SK-N-SH (cell line): ENCODE measurements at regions not wholly inside any gene's neighbourhood (a gene's known extent, or its start where the extent isn't known, plus 50 kb on each side); places are given as distances from the start of the nearest gene placed in this dataset.

ENCODE experiments used
- CTCF ChIA-PET: fragments of 300-600, 350-600 bp; formaldehyde crosslinking; extraction: SDS; loops from one replicate; lab custom pipeline; 2021; lab: Yijun Ruan, JAX
- POLR2A ChIA-PET: fragments of 350-600 bp; sonication (Branson Sonifier 250); formaldehyde crosslinking; extraction: SDS; loops from one replicate; lab custom pipeline; 2020; ENCODE audit warnings: antibody characterized with exemption, inconsistent platforms; lab: Yijun Ruan, JAX
- DNase-seq: peaks from one replicate; pipeline ENCODE4 v3.0.0; 2012
- H2AFZ ChIP-seq: fragments of 200-600 bp; sonication (generic); 2 replicates; pipeline ENCODE4 v1.8.1; 2016; ENCODE audit warnings: antibody characterized with exemption, mild to moderate bottlenecking, low read depth
- H3F3A ChIP-seq: fragments of 200-600 bp; sonication (generic); replicated peaks from 2 replicates; pipeline ENCODE3; 2016; ENCODE audit warnings: antibody characterized with exemption, mild to moderate bottlenecking; ENCODE audit not compliant: insufficient read depth
- H3K27ac ChIP-seq, 2 experiments: fragments of 200-500 bp in 1 of 2; fragments of 200-600 bp in 1 of 2; sonication (Bioruptor generic) in 1 of 2; sonication (generic), shearing (Covaris generic) in 1 of 2; 2 replicates each; pipeline versions ENCODE4 v1.5.1 to v1.6.1; 2014 to 2016; ENCODE audit warnings: low read depth in 2 of 2, inconsistent platforms in 1 of 2, low read length in 1 of 2, mild to moderate bottlenecking in 1 of 2, mixed read lengths in 1 of 2
- H3K27me3 ChIP-seq: fragments of 200-600 bp; sonication (generic), shearing (Covaris generic); 2 replicates; pipeline ENCODE4 v1.6.1; 2016; ENCODE audit warnings: mixed run types; ENCODE audit not compliant: insufficient read depth
- H3K36me3 ChIP-seq, 2 experiments: fragments of 200-500 bp in 1 of 2; fragments of 200-600 bp in 1 of 2; sonication (Bioruptor generic) in 1 of 2; sonication (generic) in 1 of 2; replicated peaks in 1 of 2; 2 replicates each; pipeline versions ENCODE3 to v1.5.1; 2014 to 2016; ENCODE audit warnings: low read length in 1 of 2, mild to moderate bottlenecking in 1 of 2; ENCODE audit not compliant: insufficient read depth in 2 of 2, control insufficient read depth in 1 of 2
- H3K4me1 ChIP-seq, 2 experiments: fragments of 200-500 bp in 1 of 2; fragments of 200-600 bp in 1 of 2; sonication (Bioruptor generic) in 1 of 2; sonication (generic), shearing (Covaris generic) in 1 of 2; 2 replicates each; pipeline versions ENCODE4 v1.5.1 to v1.6.1; 2014 to 2016; ENCODE audit warnings: low read depth in 1 of 2, low read length in 1 of 2, mixed run types in 1 of 2; ENCODE audit not compliant: insufficient read depth in 2 of 2, control insufficient read depth in 1 of 2
- H3K4me2 ChIP-seq: fragments of 200-600 bp; sonication (generic), shearing (Covaris generic); 2 replicates; pipeline ENCODE4 v1.6.1; 2017; ENCODE audit warnings: mixed run types
- H3K4me3 ChIP-seq, 2 experiments: fragments of 200-500 bp in 1 of 2; fragments of 200-600 bp in 1 of 2; sonication (Bioruptor generic) in 1 of 2; sonication (generic), shearing (Covaris generic) in 1 of 2; 2 replicates each; pipeline versions ENCODE4 v1.5.1 to v1.8.1; 2014 to 2016; ENCODE audit warnings: low read depth in 2 of 2, inconsistent platforms in 1 of 2, low read length in 1 of 2, mild to moderate bottlenecking in 1 of 2, mixed read lengths in 1 of 2, moderate library complexity in 1 of 2
- H3K79me2 ChIP-seq: fragments of 200-600 bp; sonication (generic); 2 replicates; pipeline ENCODE4 v1.8.1; 2017; ENCODE audit warnings: mild to moderate bottlenecking; ENCODE audit not compliant: insufficient read depth
- H3K9ac ChIP-seq: fragments of 200-600 bp; sonication (generic); 2 replicates; pipeline ENCODE4 v1.6.1; 2017; ENCODE audit warnings: mixed run types
- H3K9me2 ChIP-seq: fragments of 200-600 bp; sonication (generic); 2 replicates; pipeline ENCODE4 v1.6.1; 2017; ENCODE audit warnings: mixed run types
- H3K9me3 ChIP-seq: fragments of 200-600 bp; sonication (generic); 2 replicates; pipeline ENCODE4 v1.6.1; 2017; ENCODE audit warnings: mixed run types, mild to moderate bottlenecking, moderate library complexity
- H4K20me1 ChIP-seq: fragments of 200-600 bp; sonication (generic); 2 replicates; pipeline ENCODE4 v1.6.1; 2017; ENCODE audit warnings: mild to moderate bottlenecking, mixed run types; ENCODE audit not compliant: insufficient read depth
- EP300 ChIP-seq, 2 experiments: IDR thresholded peaks; 2 replicates each; pipeline versions ENCODE4 v1.4.0 to v1.6.1; 2012; ENCODE audit warnings: borderline replicate concordance in 1 of 2, low read depth in 1 of 2, low read length in 1 of 2
- EZH2phosphoT487 ChIP-seq: fragments of 200-600 bp; sonication (generic); IDR thresholded peaks from 2 replicates; pipeline ENCODE4 v1.6.1; 2017; ENCODE audit warnings: low read depth, mixed run types, mild to moderate bottlenecking, antibody characterized with exemption, moderate library complexity, borderline replicate concordance
- IRF3 ChIP-seq: fragments of 150-350 bp; IDR thresholded peaks from 2 replicates; pipeline ENCODE4 v1.6.1; 2016; ENCODE audit warnings: mild to moderate bottlenecking, low read depth, low read length
- JUND ChIP-seq: IDR thresholded peaks from 2 replicates; pipeline ENCODE4 v1.4.0; 2012
- NRF1 ChIP-seq: IDR thresholded peaks from 2 replicates; pipeline ENCODE4 v1.6.1; 2012; ENCODE audit warnings: low read depth, mild to moderate bottlenecking, low read length
- PBX3 ChIP-seq: IDR thresholded peaks from 2 replicates; pipeline ENCODE4; 2012
- RAD21 ChIP-seq: IDR thresholded peaks from 2 replicates; pipeline ENCODE4 v1.6.1; 2012; ENCODE audit warnings: mild to moderate bottlenecking, low read length
- REST ChIP-seq: IDR thresholded peaks from 2 replicates; pipeline ENCODE4 v1.6.1; 2012; ENCODE audit warnings: mild to moderate bottlenecking, low read depth, low read length, moderate library complexity
- RXRA ChIP-seq: IDR thresholded peaks from 2 replicates; pipeline ENCODE4 v1.4.0; 2012; ENCODE audit warnings: low read depth, mild to moderate bottlenecking, borderline replicate concordance
- TAF1 ChIP-seq: IDR thresholded peaks from 2 replicates; pipeline ENCODE4 v1.6.1; 2012; ENCODE audit warnings: low read depth, mild to moderate bottlenecking, low read length, moderate library complexity, borderline replicate concordance
- TEAD4 ChIP-seq: IDR thresholded peaks from 2 replicates; pipeline ENCODE4 v1.4.0; 2012; ENCODE audit warnings: mild to moderate bottlenecking, borderline replicate concordance; ENCODE audit not compliant: insufficient read depth
- USF2 ChIP-seq: fragments of 150-350 bp; IDR thresholded peaks from 2 replicates; pipeline ENCODE4 v1.6.1; 2017; ENCODE audit warnings: antibody characterized with exemption, low read length, low read depth, borderline replicate concordance
- YY1 ChIP-seq: IDR thresholded peaks from 2 replicates; pipeline ENCODE4 v1.4.0; 2012; ENCODE audit warnings: low read depth, mild to moderate bottlenecking
- WGBS: methylation state at CpG from one replicate; pipeline ENCODE4 v1.1.6; 2017; ENCODE audit warnings: low lambda C conversion rate; 5-methylcytosine and 5-hydroxymethylcytosine counted together

- TF ChIP-seq RAD21, result no peak
- TF ChIP-seq EP300 (IDR thresholded peaks at IDR 0.05; ENCODE audit: borderline replicate concordance in 1 of 2, low read depth in 1 of 2, low read length in 1 of 2), result no peak
- no peak for TF ChIP-seq JUND
- no peak for TF ChIP-seq IRF3
- TF ChIP-seq RXRA, result no peak
- TF ChIP-seq TAF1, result no peak
- TF ChIP-seq TEAD4, result no peak
- TF ChIP-seq NRF1, result no peak
- DNase-seq, result no peak
- 0 out of 2 replicates have a peak, but pooled peaks cover 4% of the 10 kb centered on the region for H3K9me3 ChIP-seq
- no peak overlapping the region for H3K27ac ChIP-seq
- 6% methylated on average over 1 of the region's 1 CpG for WGBS
- H3K27me3 ChIP-seq, result no peaks in the 10 kb centered on the region
- H3K4me2 ChIP-seq, result no peak overlapping the region
- H4K20me1 ChIP-seq, result no peaks in the 10 kb centered on the region
- H3K36me3 ChIP-seq, result no peaks in the 10 kb centered on the region
- H3K9me2 ChIP-seq, result no peaks in the 10 kb centered on the region
- ChIA-PET POLR2A (no interaction called here), CTCF (no interaction called here)
- no peaks in the 10 kb centered on the region for H3F3A ChIP-seq
- no peak overlapping the region for H2AFZ ChIP-seq
- no peak overlapping the region for H3K4me3 ChIP-seq
- no peak overlapping the region for H3K9ac ChIP-seq
- no peaks in the 10 kb centered on the region for H3K79me2 ChIP-seq
- H3K4me1 ChIP-seq, result no peaks in the 10 kb centered on the region
Observed at GRCh38 chr2:226151157-226151556, 648.5 kb downstream of the IRS1 start.

GRCh38 chr2:226143091-226143490, 656.5 kb downstream of the IRS1 start:
- POLR2A ChIA-PET, result no interaction called here
- Histone ChIP-seq H3F3A (no peaks in the 10 kb centered on the region), H4K20me1 (no peaks in the 10 kb centered on the region), H3K9me3 (0 out of 2 replicates have a peak, but pooled peaks cover 4% of the 10 kb centered on the region), H3K79me2 (no peaks in the 10 kb centered on the region), H3K27ac (no peak overlapping the region), H3K9ac (no peak overlapping the region), H3K4me1 (no peaks in the 10 kb centered on the region), H3K27me3 (no peaks in the 10 kb centered on the region), H3K9me2 (no peaks in the 10 kb centered on the region), H3K4me2 (no peak overlapping the region), H3K36me3 (no peaks in the 10 kb centered on the region)
- CTCF ChIA-PET, result no interaction called here
- WGBS, result 18% methylated on average over 2 of the region's 2 CpGs
- no peak for DNase-seq
- TF ChIP-seq EZH2phosphoT487, result no peak
- TF ChIP-seq YY1, result no peak
- no peak for TF ChIP-seq USF2
- TF ChIP-seq REST, result no peak
- no peak for TF ChIP-seq PBX3
- TF ChIP-seq, all 33 proteins: peak for 0
- Histone ChIP-seq H3K4me3 (no peak overlapping the region), H2AFZ (no peak overlapping the region)
